ENCODE measurements at regions not wholly inside any gene's neighbourhood (a gene's known extent, or its start where the extent isn't known, plus 50 kb on each side); places are given as distances from the start of the nearest gene placed in this dataset.

- Histone ChIP-seq H3K27me3 (replicated peaks in 1 of 7) (peaks cover 0 to 12% (median 0%) of the 10 kb centered on the region in 7 donors), H3K4me3 (no peak overlapping the region), H3K9me3 (no peaks in the 10 kb centered on the region), H3K27ac (no peak overlapping the region), H3K36me3 (no peaks in the 10 kb centered on the region), H3K4me1 (no peaks in the 10 kb centered on the region)
- no peak for TF ChIP-seq CTCF (IDR thresholded peaks at IDR 0.05 in 8 of 11, conservative IDR thresholded peaks at IDR 0.05 in 3 of 11)
- no peak for TF ChIP-seq POLR2AphosphoS5 (IDR thresholded peaks at IDR 0.05)
- TF ChIP-seq POLR2A (IDR thresholded peaks at IDR 0.05): no peak
- DNase-seq: no peak
- intact Hi-C loops (cut with DNase I; ENCODE audit: low total_unique reads): no loop called here
- WGBS, 5 donors: 80 to 90% (median 89%) methylated on average over 1 of the region's 1 CpG
These were observed 322.6 kb upstream of the MOCS1 start for GRCh38 chr6:40256831-40257230.

- intact Hi-C loops (cut with DNase I; ENCODE audit: low total_unique reads): no loop called here
- Histone ChIP-seq H3K36me3 (no peaks in the 10 kb centered on the region), H3K4me1 (no peaks in the 10 kb centered on the region), H3K27ac (no peak overlapping the region), H3K4me3 (no peak overlapping the region), H3K27me3 (replicated peaks in 1 of 7) (peaks cover 0 to 13% (median 0%) of the 10 kb centered on the region in 7 donors), H3K9me3 (no peaks in the 10 kb centered on the region)
- no peak for TF ChIP-seq POLR2A (IDR thresholded peaks at IDR 0.05)
- no peak for TF ChIP-seq CTCF (IDR thresholded peaks at IDR 0.05 in 8 of 11, conservative IDR thresholded peaks at IDR 0.05 in 3 of 11)
- TF ChIP-seq POLR2AphosphoS5 (IDR thresholded peaks at IDR 0.05): no peak
- 60 to 85% (median 73%) methylated on average over 2 of the region's 2 CpGs for WGBS, 5 donors
- DNase-seq: no peak
These were observed 322.0 kb upstream of the MOCS1 start for GRCh38 chr6:40256224-40256623.

GRCh38 chr6:40253420-40253819, 319.2 kb upstream of the MOCS1 start:
- Histone ChIP-seq H3K27me3 (replicated peaks in 1 of 7) (peaks cover 0 to 14% (median 0%) of the 10 kb centered on the region in 7 donors), H3K27ac (no peak overlapping the region), H3K9me3 (no peaks in the 10 kb centered on the region), H3K36me3 (no peaks in the 10 kb centered on the region), H3K4me3 (no peak overlapping the region), H3K4me1 (no peaks in the 10 kb centered on the region)
- no peak for DNase-seq
- intact Hi-C loops (cut with DNase I; ENCODE audit: low total_unique reads): no loop called here
- 77 to 85% (median 83%) methylated on average over 3 of the region's 3 CpGs for WGBS, 5 donors
- TF ChIP-seq POLR2AphosphoS5 (IDR thresholded peaks at IDR 0.05): no peak
- TF ChIP-seq POLR2A (IDR thresholded peaks at IDR 0.05): no peak
- TF ChIP-seq CTCF (IDR thresholded peaks at IDR 0.05 in 8 of 11, conservative IDR thresholded peaks at IDR 0.05 in 3 of 11): no peak

- no peaks in the 10 kb centered on the region for H3K4me1 ChIP-seq
- no peaks in the 10 kb centered on the region for H3K36me3 ChIP-seq
- no peaks in the 10 kb centered on the region for H3K9me3 ChIP-seq
- H3K27ac ChIP-seq: no peak overlapping the region
- no peak for DNase-seq
- peaks cover 0 to 13% (median 0%) of the 10 kb centered on the region in 7 donors for H3K27me3 ChIP-seq (replicated peaks in 1 of 7)
- intact Hi-C loops (cut with DNase I; ENCODE audit: low total_unique reads): no loop called here
- no peak for TF ChIP-seq POLR2A (IDR thresholded peaks at IDR 0.05)
- TF ChIP-seq POLR2AphosphoS5 (IDR thresholded peaks at IDR 0.05): no peak
- no peak for TF ChIP-seq CTCF (IDR thresholded peaks at IDR 0.05 in 8 of 11, conservative IDR thresholded peaks at IDR 0.05 in 3 of 11)
- no peak overlapping the region for H3K4me3 ChIP-seq
- 55 to 75% (median 74%) methylated on average over 4 of the region's 4 CpGs for WGBS, 5 donors
These were observed 318.4 kb upstream of the MOCS1 start for GRCh38 chr6:40252531-40253258.
